ENCODE measurements at regions not wholly inside any gene's neighbourhood (a gene's known extent, or its start where the extent isn't known, plus 50 kb on each side); places are given as distances from the start of the nearest gene placed in this dataset.
A peak's percentile ranks its signal among the peaks of the same experiment; 100 is the strongest.

DNA sequence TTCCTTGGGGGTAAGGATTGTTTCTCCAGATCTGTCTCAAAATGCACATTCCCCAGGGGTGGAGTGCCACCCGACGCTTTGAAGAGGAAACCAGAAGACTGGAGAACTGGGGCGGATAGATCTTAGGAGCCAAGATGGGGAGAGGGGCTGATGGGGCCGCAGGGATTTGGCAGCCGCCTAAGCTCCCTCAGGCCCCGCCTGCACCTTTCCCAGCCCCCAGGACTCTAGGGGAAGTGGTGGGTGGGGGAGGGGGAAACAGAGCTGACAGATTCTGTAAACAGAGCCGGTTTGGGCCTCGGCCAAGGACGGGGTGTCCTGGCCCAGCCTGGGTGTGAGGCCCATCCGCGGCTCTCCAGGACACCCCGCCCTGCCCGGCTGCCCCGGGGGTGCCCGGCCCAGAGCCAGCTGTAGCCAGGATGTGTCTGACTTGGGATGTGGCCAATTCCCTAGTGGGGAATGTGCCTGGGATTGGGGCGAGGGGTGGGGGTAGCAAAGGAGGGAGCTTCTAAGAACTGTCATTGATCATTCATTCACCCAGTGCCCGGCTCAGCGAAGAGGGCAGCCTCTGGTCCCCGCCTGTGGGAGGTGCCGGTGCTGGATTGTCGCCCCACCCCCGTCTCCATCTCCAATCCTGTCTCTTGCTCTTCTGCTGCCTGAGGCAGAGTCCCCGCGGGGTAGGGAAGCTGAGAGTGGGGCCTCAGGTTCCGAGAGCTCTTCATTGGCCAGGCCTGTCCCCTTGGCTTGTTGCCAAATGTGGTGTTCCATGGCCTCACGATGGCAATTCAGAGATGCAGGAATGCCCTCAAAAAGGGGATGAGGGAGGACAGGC is 54.8 kb upstream of the CDKN2AIPNL start:
- intact Hi-C loops (cut with micrococcal nuclease) (loop anchor here (1.0 to 5.0 kb wide), 6 partner anchors 37 to 291 kb away; partner anchors contain the start of gene DDX46), dilution Hi-C loops (cut with MboI; ENCODE audit: extremely low pct_ligation_motif_present, low sequenced_read_pairs) (no loop called here)
- TSS peak; percentile 98 for BruUV-seq (replicated peaks)
- Histone ChIP-seq H3K27me3 (ENCODE audit: control insufficient read depth in 2 of 2, insufficient read depth in 2 of 2, low read length in 2 of 2) (no peaks in the 10 kb centered on the region), H3K4me1 (ENCODE audit: control insufficient read depth, extremely low read depth, insufficient read depth, low read length) (peaks cover 17% of the 10 kb centered on the region), H3K79me2 (ENCODE audit: control insufficient read depth, insufficient read depth, low read length) (no peaks in the 10 kb centered on the region), H3K4me3 (replicated peaks in 1 of 3; ENCODE audit: insufficient read depth in 1 of 3, low read depth in 1 of 3, low read length in 3 of 3) (peak overlapping the region in 2 of 3 experiments; percentile 29 to 46), H3K9me3 (replicated peaks; ENCODE audit: control insufficient read depth, insufficient read depth, low read length) (no peaks in the 10 kb centered on the region), H3K9ac (replicated peaks; ENCODE audit: extremely low read depth, insufficient read depth, low read length) (peak overlapping the region; percentile 82), H4K20me1 (replicated peaks; ENCODE audit: control insufficient read depth, extremely low read depth, insufficient read depth, low read length) (no peaks in the 10 kb centered on the region), H3K36me3 (ENCODE audit: control insufficient read depth in 2 of 2, extremely low read depth in 1 of 2, insufficient read depth in 2 of 2, low read length in 2 of 2) (no peaks in the 10 kb centered on the region), H3K4me2 (ENCODE audit: insufficient read depth, low read length) (peak overlapping the region; percentile 70), H3K9me1 (replicated peaks; ENCODE audit: control insufficient read depth, extremely low read depth, insufficient read depth, low read length) (no peaks in the 10 kb centered on the region), H2AFZ (ENCODE audit: low read depth, low read length) (peak overlapping the region; percentile 19), H3K27ac (ENCODE audit: insufficient read depth, low read depth, low read length) (peak overlapping the region; percentile 94)
- TF ChIP-seq FOS (IDR thresholded peaks at IDR 0.05; ENCODE audit: borderline replicate concordance, insufficient read depth, low read length): no peak
- no peak for TF ChIP-seq MAX (IDR thresholded peaks at IDR 0.05; ENCODE audit: insufficient read depth, insufficient read length)
- TF ChIP-seq POLR2AphosphoS5 (IDR thresholded peaks at IDR 0.05; ENCODE audit: insufficient read depth, low read depth, low read length): peak; percentile 94
- no peak for TF ChIP-seq POLR2A (IDR thresholded peaks at IDR 0.05; ENCODE audit: low read depth, low read length)
- POLR2A ChIA-PET: interaction anchor here (0.5 to 2.1 kb wide), 5 partner anchors 34 to 59 kb away, joined by 3 to 11 read pairs (median 3); partner anchors contain the start of genes CDKN2AIPNL and JADE2
- DNase-seq (ENCODE audit: low read depth, low spot score) (peak; percentile 74), FAIRE-seq (no peak)
- CTCF ChIA-PET: interaction anchor here (0.6 to 4.0 kb wide), 17 partner anchors 10 to 121 kb away, joined by 3 to 29 read pairs (median 7); partner anchors contain the start of genes CDKN2AIPNL and JADE2

DNA sequence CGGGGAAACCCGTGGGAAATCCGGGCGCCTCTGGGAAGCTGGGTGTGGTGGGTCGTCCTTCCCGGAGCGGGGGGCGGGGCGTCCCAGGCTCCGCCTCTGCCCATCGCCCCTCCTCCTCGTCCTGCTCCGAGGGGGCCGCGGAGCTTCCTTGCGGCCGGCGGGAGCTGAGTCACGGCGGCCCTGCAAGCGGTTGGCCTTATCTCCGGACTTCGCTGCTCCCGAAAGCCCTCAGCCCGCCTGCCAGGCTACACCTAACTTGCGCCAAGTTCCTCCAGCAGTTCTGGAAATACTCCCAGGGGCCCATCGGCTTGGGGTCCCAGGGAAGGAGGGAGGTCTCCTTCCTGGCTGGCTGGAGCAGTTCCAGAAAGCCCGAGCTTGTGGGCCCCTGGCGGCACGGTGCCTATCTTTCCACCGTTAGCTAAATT is 54.1 kb upstream of the CDKN2AIPNL start:
- no TSS peak for BruUV-seq (replicated peaks)
- Histone ChIP-seq H3K4me1 (ENCODE audit: control insufficient read depth, extremely low read depth, insufficient read depth, low read length) (peaks cover 17% of the 10 kb centered on the region), H3K27me3 (ENCODE audit: control insufficient read depth in 2 of 2, insufficient read depth in 2 of 2, low read length in 2 of 2) (no peaks in the 10 kb centered on the region), H3K36me3 (ENCODE audit: control insufficient read depth in 2 of 2, extremely low read depth in 1 of 2, insufficient read depth in 2 of 2, low read length in 2 of 2) (no peaks in the 10 kb centered on the region), H2AFZ (ENCODE audit: low read depth, low read length) (peak overlapping the region; percentile 63), H3K4me3 (replicated peaks in 1 of 3; ENCODE audit: insufficient read depth in 1 of 3, low read depth in 1 of 3, low read length in 3 of 3) (peak overlapping the region in 2 of 3 experiments; percentile 29 to 46), H3K9me3 (replicated peaks; ENCODE audit: control insufficient read depth, insufficient read depth, low read length) (no peaks in the 10 kb centered on the region), H3K27ac (ENCODE audit: insufficient read depth, low read depth, low read length) (peak overlapping the region; percentile 94), H3K79me2 (ENCODE audit: control insufficient read depth, insufficient read depth, low read length) (no peaks in the 10 kb centered on the region), H3K4me2 (ENCODE audit: insufficient read depth, low read length) (peak overlapping the region; percentile 70), H3K9ac (replicated peaks; ENCODE audit: extremely low read depth, insufficient read depth, low read length) (peak overlapping the region; percentile 82), H3K9me1 (replicated peaks; ENCODE audit: control insufficient read depth, extremely low read depth, insufficient read depth, low read length) (no peaks in the 10 kb centered on the region), H4K20me1 (replicated peaks; ENCODE audit: control insufficient read depth, extremely low read depth, insufficient read depth, low read length) (no peaks in the 10 kb centered on the region)
- intact Hi-C loops (cut with micrococcal nuclease) (loop anchor here (1.0 to 5.0 kb wide), 7 partner anchors 12 to 291 kb away; partner anchors contain the start of gene DDX46), dilution Hi-C loops (cut with MboI; ENCODE audit: extremely low pct_ligation_motif_present, low sequenced_read_pairs) (no loop called here)
- ChIA-PET POLR2A (interaction anchor here (0.6 to 2.1 kb wide), 5 partner anchors 36 to 86 kb away, joined by 3 to 11 read pairs (median 6); partner anchors contain the start of genes CDKN2AIPNL and JADE2), CTCF (interaction anchor here (0.9 to 4.0 kb wide), 14 partner anchors 9 to 122 kb away, joined by 3 to 29 read pairs (median 8); partner anchors contain the start of genes CDKN2AIPNL and JADE2)
- DNase-seq (ENCODE audit: low read depth, low spot score): peak; percentile 94
- no peak for TF ChIP-seq EZH2 (IDR thresholded peaks at IDR 0.05; ENCODE audit: borderline replicate concordance, low read depth, low read length, severe bottlenecking)
- TF ChIP-seq MYC (IDR thresholded peaks at IDR 0.05; ENCODE audit: low read depth, low read length): no peak
- peak; percentile 81 for TF ChIP-seq POLR2AphosphoS5 (IDR thresholded peaks at IDR 0.05; ENCODE audit: insufficient read depth, low read depth, low read length)
- TF ChIP-seq GATA2 (IDR thresholded peaks at IDR 0.05; ENCODE audit: insufficient read depth, insufficient read length, low read depth, low read length): peak; percentile 43
- TF ChIP-seq POLR2A (IDR thresholded peaks at IDR 0.05; ENCODE audit: low read depth, low read length): peak; percentile 66
- no peak for TF ChIP-seq MAX (IDR thresholded peaks at IDR 0.05; ENCODE audit: insufficient read depth, insufficient read length)
- peak; percentile 85 for TF ChIP-seq FOS (IDR thresholded peaks at IDR 0.05; ENCODE audit: borderline replicate concordance, insufficient read depth, low read length)
- TF ChIP-seq JUN (IDR thresholded peaks at IDR 0.05; ENCODE audit: borderline replicate concordance, insufficient read depth, insufficient read length, low read depth): no peak
- TF ChIP-seq CTCF (IDR thresholded peaks at IDR 0.05; ENCODE audit: extremely low read depth in 1 of 2, insufficient read depth in 1 of 2, low read depth in 1 of 2, low read length in 2 of 2): no peak
- peak; percentile 98 for FAIRE-seq

All from endothelial cell of umbilical vein (primary cell).